H1 (cell line): ENCODE measurements at regions not wholly inside any gene's neighbourhood (a gene's known extent, or its start where the extent isn't known, plus 50 kb on each side); places are given as distances from the start of the nearest gene placed in this dataset.

Source experiments
- CTCF ChIA-PET: fragments of 300-600 bp; sonication (Branson Sonifier 250); formaldehyde crosslinking; loops from one replicate; lab custom pipeline; 2021; ENCODE audit not compliant: partially characterized antibody; lab: Charles Lee
- POLR2A ChIA-PET: fragments of 300-600 bp; sonication (Branson Sonifier 250); formaldehyde crosslinking; loops from one replicate; lab custom pipeline; 2021; ENCODE audit warnings: inconsistent platforms; ENCODE audit not compliant: partially characterized antibody; lab: Charles Lee
- DNase-seq, 2 experiments: peaks; one replicate each; pipeline versions ENCODE4 v3.0.0 to v3.0.0-alpha.2; 2010 to 2022; ENCODE audit warnings: low spot score in 2 of 2, low read depth in 1 of 2, mixed read lengths in 1 of 2
- FAIRE-seq: peaks from 2 replicates; lab custom pipeline; 2011; peaks lifted over from hg19 to GRCh38; lab: Jason Lieb, UNC
- H2AFZ ChIP-seq: 2 replicates; pipeline ENCODE4 v1.8.1; 2012; ENCODE audit warnings: low read length, inconsistent platforms
- H2AK5ac ChIP-seq: 2 replicates; pipeline ENCODE4 v1.6.1; 2013; ENCODE audit warnings: low read depth, low read length
- H2BK120ac ChIP-seq: replicated peaks from 2 replicates; pipeline ENCODE3; 2013; ENCODE audit warnings: low read depth, low read length, inconsistent platforms
- H2BK12ac ChIP-seq: 2 replicates; pipeline ENCODE4 v1.6.1; 2013; ENCODE audit warnings: low read depth, low read length
- H2BK15ac ChIP-seq: 2 replicates; pipeline ENCODE4 v1.6.1; 2013; ENCODE audit warnings: low read length
- H2BK20ac ChIP-seq: 2 replicates; pipeline ENCODE4 v1.6.1; 2013; ENCODE audit warnings: low read length
- H2BK5ac ChIP-seq: 2 replicates; pipeline ENCODE4 v1.6.1; 2013; ENCODE audit warnings: low read depth, low read length
- H3K14ac ChIP-seq: 2 replicates; pipeline ENCODE4 v1.6.1; 2013; ENCODE audit warnings: inconsistent platforms; ENCODE audit not compliant: insufficient read length
- H3K18ac ChIP-seq: 2 replicates; pipeline ENCODE4 v1.6.1; 2013; ENCODE audit warnings: low read length; ENCODE audit errors: extremely low read depth
- H3K23ac ChIP-seq: 2 replicates; pipeline ENCODE4 v1.6.1; 2013; ENCODE audit warnings: inconsistent platforms; ENCODE audit not compliant: insufficient read length
- H3K23me2 ChIP-seq: 2 replicates; pipeline ENCODE4 v1.6.1; 2013; ENCODE audit warnings: low read depth, low read length
- H3K27ac ChIP-seq: 2 replicates; pipeline ENCODE4 v1.6.1; 2011; ENCODE audit warnings: low read depth, low read length, inconsistent platforms
- H3K27me3 ChIP-seq, 4 experiments: replicated peaks in 1 of 4; 1 replicate in 1 of 4; 2 replicates in 3 of 4; pipeline versions ENCODE4 v1.6.1 to v1.8.1; 2011 to 2013; ENCODE audit warnings: low read length in 3 of 4, mild to moderate bottlenecking in 3 of 4, inconsistent platforms in 2 of 4, mixed read lengths in 2 of 4, moderate library complexity in 1 of 4; ENCODE audit not compliant: control insufficient read depth in 3 of 4, insufficient read depth in 3 of 4; ENCODE audit errors: extremely low read depth in 1 of 4
- H3K36me3 ChIP-seq, 4 experiments: 2 replicates each; pipeline versions ENCODE4 v1.6.1 to v1.8.1; 2011 to 2013; ENCODE audit warnings: mild to moderate bottlenecking in 4 of 4, low read length in 3 of 4, moderate library complexity in 2 of 4, control low read depth in 1 of 4, inconsistent platforms in 1 of 4; ENCODE audit not compliant: insufficient read depth in 4 of 4, control insufficient read depth in 2 of 4
- H3K4ac ChIP-seq: replicated peaks from 2 replicates; pipeline ENCODE3; 2013; ENCODE audit warnings: low read length, low read depth, mixed read lengths, inconsistent platforms; ENCODE audit not compliant: insufficient read length
- H3K4me1 ChIP-seq, 4 experiments: replicated peaks in 1 of 4; 1 replicate in 1 of 4; 2 replicates in 3 of 4; pipeline versions ENCODE4 v1.6.1 to v1.8.1; 2011 to 2013; ENCODE audit warnings: low read length in 3 of 4, inconsistent platforms in 2 of 4, mixed read lengths in 1 of 4; ENCODE audit not compliant: insufficient read depth in 4 of 4, control insufficient read depth in 3 of 4
- H3K4me2 ChIP-seq, 2 experiments: 2 replicates each; pipeline versions ENCODE4 v1.6.1 to v1.8.1; 2011 to 2013; ENCODE audit warnings: low read depth in 2 of 2, low read length in 2 of 2, control low read depth in 1 of 2, inconsistent platforms in 1 of 2, mild to moderate bottlenecking in 1 of 2; ENCODE audit not compliant: insufficient read depth in 1 of 2
- H3K4me3 ChIP-seq, 4 experiments: fragments of 200-600, 300-600 bp in 1 of 4; sonication (generic), shearing (Covaris generic), sonication (Bioruptor Twin) in 1 of 4; 2 replicates each; pipeline versions ENCODE4 v1.5.1 to v1.8.1; 2011 to 2016; ENCODE audit warnings: low read length in 4 of 4, low read depth in 3 of 4, control low read depth in 2 of 4, inconsistent platforms in 2 of 4, mild to moderate bottlenecking in 2 of 4, mixed read lengths in 1 of 4, moderate library complexity in 1 of 4; ENCODE audit not compliant: insufficient read depth in 2 of 4; ENCODE audit errors: extremely low read depth in 1 of 4
- H3K56ac ChIP-seq: replicated peaks from 2 replicates; pipeline ENCODE3; 2013; ENCODE audit warnings: low read depth, mild to moderate bottlenecking, mixed read lengths, low read length, inconsistent platforms; ENCODE audit not compliant: insufficient read length
- H3K79me1 ChIP-seq: 2 replicates; pipeline ENCODE4 v1.6.1; 2013; ENCODE audit warnings: low read depth, low read length, control low read depth
- H3K79me2 ChIP-seq, 2 experiments: 2 replicates each; pipeline versions ENCODE4 v1.6.1 to v1.8.1; 2012 to 2013; ENCODE audit warnings: low read length in 2 of 2, mild to moderate bottlenecking in 2 of 2, inconsistent platforms in 1 of 2; ENCODE audit not compliant: insufficient read depth in 2 of 2, control insufficient read depth in 1 of 2
- H3K9ac ChIP-seq, 4 experiments: replicated peaks in 1 of 4; 1 replicate in 1 of 4; 2 replicates in 3 of 4; pipeline versions ENCODE4 v1.6.1 to v1.8.1; 2011 to 2013; ENCODE audit warnings: low read depth in 3 of 4, low read length in 3 of 4, control low read depth in 2 of 4, mild to moderate bottlenecking in 2 of 4, moderate library complexity in 2 of 4, inconsistent platforms in 1 of 4; ENCODE audit errors: extremely low read depth in 1 of 4
- H3K9me3 ChIP-seq, 2 experiments: 2 replicates each; pipeline versions ENCODE4 v1.6.1 to v1.8.1; 2012 to 2013; ENCODE audit warnings: mild to moderate bottlenecking in 2 of 2, moderate library complexity in 2 of 2, control low read depth in 1 of 2, inconsistent platforms in 1 of 2, low read depth in 1 of 2, low read length in 1 of 2, mixed read lengths in 1 of 2; ENCODE audit not compliant: insufficient read depth in 2 of 2
- H4K20me1 ChIP-seq, 2 experiments: replicated peaks in 1 of 2; 2 replicates each; pipeline versions ENCODE3 to v1.8.1; 2011 to 2013; ENCODE audit warnings: inconsistent platforms in 2 of 2, low read length in 2 of 2, mild to moderate bottlenecking in 1 of 2; ENCODE audit not compliant: insufficient read depth in 2 of 2, control insufficient read depth in 1 of 2
- H4K5ac ChIP-seq: 2 replicates; pipeline ENCODE4 v1.6.1; 2013; ENCODE audit warnings: low read length, low read depth, mixed read lengths, inconsistent platforms; ENCODE audit not compliant: insufficient read length
- H4K8ac ChIP-seq: 2 replicates; pipeline ENCODE4 v1.8.0; 2013; ENCODE audit warnings: mild to moderate bottlenecking, moderate library complexity, low read length, inconsistent platforms; ENCODE audit not compliant: insufficient read depth; ENCODE audit errors: extremely low read depth
- H4K91ac ChIP-seq: replicated peaks from 2 replicates; pipeline ENCODE3; 2013; ENCODE audit warnings: low read length, mixed read lengths, inconsistent platforms; ENCODE audit not compliant: insufficient read length
- ATF3 ChIP-seq: IDR thresholded peaks from 2 replicates; pipeline ENCODE4 v1.6.1; 2011; ENCODE audit warnings: low read depth, mild to moderate bottlenecking, low read length; ENCODE audit not compliant: insufficient read depth
- BRCA1 ChIP-seq: IDR thresholded peaks from 2 replicates; pipeline ENCODE4 v1.6.1; 2012; ENCODE audit warnings: low read depth, low read length, improper control_type of control experiment
- CEBPB ChIP-seq: IDR thresholded peaks from 2 replicates; pipeline ENCODE4 v1.6.1; 2012; ENCODE audit warnings: low read depth, low read length
- KDM1A ChIP-seq: fragments of 200-600, 300-600 bp; sonication (generic); IDR thresholded peaks from 2 replicates; pipeline ENCODE4 v1.7.1; 2016; ENCODE audit warnings: mild to moderate bottlenecking, low read length, borderline replicate concordance
- POLR2A ChIP-seq, 2 experiments: IDR thresholded peaks; 1 replicate in 1 of 2; 2 replicates in 1 of 2; pipeline ENCODE4 v1.6.1; 2011; ENCODE audit warnings: low read depth in 2 of 2, low read length in 2 of 2, mild to moderate bottlenecking in 2 of 2; ENCODE audit errors: control extremely low read depth in 1 of 2
- POLR2AphosphoS5 ChIP-seq: IDR thresholded peaks from 2 replicates; pipeline ENCODE4 v1.6.1; 2011; ENCODE audit warnings: low read depth, low read length
- RAD21 ChIP-seq, 2 experiments: IDR thresholded peaks in 1 of 2; conservative IDR thresholded peaks in 1 of 2; 2 replicates each; pipeline ENCODE4 v1.6.1; 2011; ENCODE audit warnings: low read depth in 2 of 2, low read length in 2 of 2, improper control_type of control experiment in 1 of 2, inconsistent platforms in 1 of 2, mild to moderate bottlenecking in 1 of 2, moderate library complexity in 1 of 2
- RBBP5 ChIP-seq: IDR thresholded peaks from 2 replicates; pipeline ENCODE4 v1.7.1; 2012; ENCODE audit warnings: low read depth, mild to moderate bottlenecking, inconsistent platforms, low read length, moderate library complexity, borderline replicate concordance
- RFX5 ChIP-seq: IDR thresholded peaks from 2 replicates; pipeline ENCODE4 v1.6.1; 2011; ENCODE audit warnings: low read depth, low read length, improper control_type of control experiment, borderline replicate concordance
- SIN3A ChIP-seq, 2 experiments: IDR thresholded peaks in 1 of 2; conservative IDR thresholded peaks in 1 of 2; 2 replicates each; pipeline ENCODE4 v1.6.1; 2011 to 2012; ENCODE audit warnings: low read length in 2 of 2, improper control_type of control experiment in 1 of 2, low read depth in 1 of 2, mild to moderate bottlenecking in 1 of 2
- SP1 ChIP-seq: IDR thresholded peaks from 2 replicates; pipeline ENCODE4 v1.6.1; 2011; ENCODE audit warnings: low read depth, low read length

- no peak for TF ChIP-seq RFX5
Measured at GRCh38 chr14:85732031-85732430, 202.1 kb downstream of the FLRT2 start (continued).

GRCh38 chr14:85731186-85731585, 201.2 kb downstream of the FLRT2 start:
- no peak overlapping the region for H2BK120ac ChIP-seq
- no peaks in the 10 kb centered on the region for H3K27me3 ChIP-seq
- H2BK5ac ChIP-seq: no peak overlapping the region
- no peaks in the 10 kb centered on the region for H3K9me3 ChIP-seq
- H3K23ac ChIP-seq: no peak overlapping the region
- CTCF ChIA-PET: interaction anchor here (1.0 kb wide), 1 partner anchor 30 kb away, joined by 3 read pairs; no protein-coding TSS in a partner anchor
- H3K79me2 ChIP-seq: no peaks in the 10 kb centered on the region
- FAIRE-seq: no peak
- H3K4me1 ChIP-seq: no peaks in the 10 kb centered on the region
- H3K4me2 ChIP-seq: no peak overlapping the region
- no peak overlapping the region for H4K5ac ChIP-seq
- H3K9ac ChIP-seq: no peak overlapping the region
- H3K36me3 ChIP-seq: no peaks in the 10 kb centered on the region
- H3K23me2 ChIP-seq: no peaks in the 10 kb centered on the region
- no peak overlapping the region for H2BK12ac ChIP-seq
- no peak for DNase-seq
- no peak overlapping the region for H4K91ac ChIP-seq
- no peak overlapping the region for H3K27ac ChIP-seq
- H2BK20ac ChIP-seq: no peak overlapping the region
- no peak overlapping the region for H4K8ac ChIP-seq
- no peaks in the 10 kb centered on the region for H3K79me1 ChIP-seq
- no peak overlapping the region for H3K56ac ChIP-seq
- H3K18ac ChIP-seq: no peak overlapping the region
- no peak overlapping the region for H2AK5ac ChIP-seq
- no peaks in the 10 kb centered on the region for H4K20me1 ChIP-seq
- peak overlapping the region; percentile 64; the same call in 1 of the 2 replicates for H2AFZ ChIP-seq
- H3K4me3 ChIP-seq: no peak overlapping the region
- H2BK15ac ChIP-seq: no peak overlapping the region
- no peak overlapping the region for H3K14ac ChIP-seq
- TF ChIP-seq BRCA1: no peak
- TF ChIP-seq CEBPB: no peak
- no peak for TF ChIP-seq ATF3
- no peak for TF ChIP-seq POLR2AphosphoS5
- no peak for TF ChIP-seq RBBP5
- TF ChIP-seq POLR2A (IDR thresholded peaks at IDR 0.05; ENCODE audit: control extremely low read depth in 1 of 2, low read depth in 2 of 2, low read length in 2 of 2): no peak
- no peak for TF ChIP-seq RAD21 (IDR thresholded peaks at IDR 0.05 in 1 of 2, conservative IDR thresholded peaks at IDR 0.05 in 1 of 2; ENCODE audit: low read depth in 2 of 2, low read length in 2 of 2)
- no peak for TF ChIP-seq SIN3A (conservative IDR thresholded peaks at IDR 0.05 in 1 of 2, IDR thresholded peaks at IDR 0.05 in 1 of 2; ENCODE audit: low read depth in 1 of 2, low read length in 2 of 2)
- no peak for TF ChIP-seq KDM1A
- no peak for TF ChIP-seq SP1
- H3K4ac ChIP-seq: no peak overlapping the region
- POLR2A ChIA-PET: no interaction called here
